ENCODE measurements at regions not wholly inside any gene's neighbourhood (a gene's known extent, or its start where the extent isn't known, plus 50 kb on each side); places are given as distances from the start of the nearest gene placed in this dataset.

GRCh38 chr16:73107371-73107770 is 59.4 kb upstream of the ZFHX3 start:
- ATAC-seq (ENCODE audit: low read depth): no peak
- Histone ChIP-seq H3K4ac (ENCODE audit: low read depth, low read length) (no peak overlapping the region), H4K8ac (ENCODE audit: low read depth in 2 of 2, low read length in 2 of 2) (no peak overlapping the region), H4K5ac (ENCODE audit: low read depth, low read length) (no peak overlapping the region), H3K9me3 (ENCODE audit: control insufficient read depth, insufficient read depth, low read length) (no peaks in the 10 kb centered on the region), H2AK5ac (ENCODE audit: low read depth, low read length) (no peak overlapping the region), H3K9me1 (ENCODE audit: insufficient read depth, low read length) (no peaks in the 10 kb centered on the region), H3K27ac (ENCODE audit: insufficient read depth, low read length) (no peak overlapping the region), H2AFZ (replicated peaks; ENCODE audit: low read length, poor library complexity) (no peak overlapping the region), H2BK20ac (ENCODE audit: low read depth, low read length) (no peak overlapping the region), H3K56ac (ENCODE audit: extremely low read depth, insufficient read depth, low read length) (no peak overlapping the region), H3K23ac (ENCODE audit: low read depth, low read length) (no peak overlapping the region), H3K4me2 (ENCODE audit: low read depth, low read length) (no peak overlapping the region), H4K20me1 (ENCODE audit: insufficient read depth, low read length) (no peaks in the 10 kb centered on the region), H3K18ac (ENCODE audit: low read depth, low read length) (no peak overlapping the region), H4K91ac (ENCODE audit: insufficient read depth, low read depth, low read length) (no peak overlapping the region), H2AK9ac (replicated peaks; ENCODE audit: low read depth, low read length, poor library complexity) (no peak overlapping the region), H3K4me3 (ENCODE audit: insufficient read depth, low read depth, low read length) (no peak overlapping the region), H2BK15ac (ENCODE audit: low read depth, low read length) (no peak overlapping the region), H2BK120ac (ENCODE audit: low read depth, low read length) (no peak overlapping the region), H3K14ac (replicated peaks; ENCODE audit: low read depth, low read length) (no peak overlapping the region), H3K36me3 (ENCODE audit: control insufficient read depth, insufficient read depth, low read length) (no peaks in the 10 kb centered on the region), H3K4me1 (ENCODE audit: control insufficient read depth, insufficient read depth, low read length) (no peaks in the 10 kb centered on the region), H3K9ac (ENCODE audit: low read depth, low read length) (no peak overlapping the region), H3K79me1 (ENCODE audit: low read depth in 1 of 2, low read length in 2 of 2) (no peaks in the 10 kb centered on the region), H3K27me3 (ENCODE audit: control insufficient read depth, insufficient read depth, low read length) (peaks cover 4% of the 10 kb centered on the region), H2BK5ac (ENCODE audit: low read depth, low read length, poor library complexity, severe bottlenecking) (no peak overlapping the region)
- no CpG with 5 or more reads among the region's 4 CpGs for WGBS, 2 experiments (ENCODE audit: extremely low coverage in 2 of 2, insufficient read length in 1 of 2)
- in situ Hi-C loops (cut with MboI; ENCODE audit: low sequenced_read_pairs) (no loop called here), dilution Hi-C loops (cut with HindIII; ENCODE audit: low sequenced_read_pairs, unreplicated experiment) (no loop called here), intact Hi-C loops (cut with micrococcal nuclease) (no loop called here)
- no peak for DNase-seq
- ChIA-PET POLR2A (ENCODE audit: unreplicated experiment) (no interaction called here), CTCF (no interaction called here)
- TF ChIP-seq SMC3 (IDR thresholded peaks at IDR 0.05; ENCODE audit: low read depth, low read length): no peak
- TF ChIP-seq RFX5 (IDR thresholded peaks at IDR 0.05; ENCODE audit: low read depth, low read length): no peak
- TF ChIP-seq MAZ (IDR thresholded peaks at IDR 0.05; ENCODE audit: borderline replicate concordance, low read depth, low read length): no peak
- no peak for TF ChIP-seq RCOR1 (IDR thresholded peaks at IDR 0.05; ENCODE audit: insufficient replicate concordance, low read length)
- TF ChIP-seq CHD1 (IDR thresholded peaks at IDR 0.05; ENCODE audit: low read depth, low read length): no peak
- TF ChIP-seq MAFK (IDR thresholded peaks at IDR 0.05; ENCODE audit: low read depth, low read length): no peak
- TF ChIP-seq NFE2L2 (IDR thresholded peaks at IDR 0.05; ENCODE audit: low read depth, low read length): no peak
- TF ChIP-seq POLR2A (IDR thresholded peaks at IDR 0.05; ENCODE audit: low read depth, low read length): no peak
- no peak for TF ChIP-seq CTCF (conservative IDR thresholded peaks at IDR 0.05; ENCODE audit: low read depth, low read length)
- BruUV-seq (replicated peaks): no TSS peak
